GM18499 (cell line): ENCODE measurements at regions not wholly inside any gene's neighbourhood (a gene's known extent, or its start where the extent isn't known, plus 50 kb on each side); places are given as distances from the start of the nearest gene placed in this dataset.
"Not testable (repeated sequence)": the region's sequence is repeated elsewhere in the genome, so short reads cannot be mapped to it uniquely, and the experiment has no call there.

Source experiments
- ATAC-seq: cut with Tn5 transposase; IDR thresholded peaks from one replicate; pipeline ENCODE4 v1.9.1; 2021; ENCODE audit warnings: moderate number of reproducible peaks; ENCODE audit not compliant: insufficient read depth, unreplicated experiment

GRCh38 chr4:34006540-34006939, 2237.8 kb downstream of the ARAP2 start:
- not testable (repeated sequence) for ATAC-seq

- ATAC-seq = no peak
Measured at GRCh38 chr4:34009951-34010350, 2234.4 kb downstream of the ARAP2 start.

GRCh38 chr4:34010751-34011519, 2233.4 kb downstream of the ARAP2 start:
- no peak for ATAC-seq

GRCh38 chr4:34035225-34035624, 2209.1 kb downstream of the ARAP2 start:
- ATAC-seq = no peak

GRCh38 chr4:34037280-34037679, 2207.0 kb downstream of the ARAP2 start:
- ATAC-seq = no peak

- ATAC-seq = no peak
Measured at GRCh38 chr4:34039766-34040165, 2204.5 kb downstream of the ARAP2 start.

- no peak for ATAC-seq
Measured at GRCh38 chr4:34043131-34043530, 2201.2 kb downstream of the ARAP2 start.

GRCh38 chr4:34046580-34046979, 2197.7 kb downstream of the ARAP2 start:
- ATAC-seq = no peak

GRCh38 chr4:34047363-34047762, 2197.0 kb downstream of the ARAP2 start:
- no peak for ATAC-seq

GRCh38 chr4:34066126-34066525, 2178.2 kb downstream of the ARAP2 start:
- ATAC-seq = no peak

- no peak for ATAC-seq
Measured at GRCh38 chr4:34091451-34091850, 2152.9 kb downstream of the ARAP2 start.

- ATAC-seq = no peak
Measured at GRCh38 chr4:34094114-34094513, 2150.2 kb downstream of the ARAP2 start.

- no peak for ATAC-seq
Measured at GRCh38 chr4:34105311-34105710, 2139.0 kb downstream of the ARAP2 start.

- ATAC-seq = no peak
Measured at GRCh38 chr4:34108391-34108790, 2135.9 kb downstream of the ARAP2 start.

GRCh38 chr4:34112573-34112972, 2131.7 kb downstream of the ARAP2 start:
- no peak for ATAC-seq

- ATAC-seq = no peak
Measured at GRCh38 chr4:34138385-34138784, 2105.9 kb downstream of the ARAP2 start.

- no peak for ATAC-seq
Measured at GRCh38 chr4:34139346-34139745, 2105.0 kb downstream of the ARAP2 start.

GRCh38 chr4:34148322-34148908, 2095.9 kb downstream of the ARAP2 start:
- ATAC-seq = no peak

GRCh38 chr4:34157547-34157946, 2086.8 kb downstream of the ARAP2 start:
- no peak for ATAC-seq

GRCh38 chr4:34158878-34159277, 2085.4 kb downstream of the ARAP2 start:
- ATAC-seq = no peak

- no peak for ATAC-seq
Measured at GRCh38 chr4:34170946-34171345, 2073.4 kb downstream of the ARAP2 start.

- no peak for ATAC-seq
Measured at GRCh38 chr4:34176609-34177008, 2067.7 kb downstream of the ARAP2 start.
